CD1c-positive myeloid dendritic cell (primary cell): ENCODE measurements at regions not wholly inside any gene's neighbourhood (a gene's known extent, or its start where the extent isn't known, plus 50 kb on each side); places are given as distances from the start of the nearest gene placed in this dataset.

Experiments used
- DNase-seq: peaks from one replicate; pipeline ENCODE4 v3.0.0-alpha.2; 2016; ENCODE audit errors: extremely low spot score

- no peak for DNase-seq
Measured at GRCh38 chr18:28712796-28713425, 536.0 kb upstream of the CDH2 start.

GRCh38 chr18:28712172-28712571 lies 535.2 kb upstream of the CDH2 start:
- DNase-seq, result no peak

- DNase-seq, result no peak
Measured at GRCh38 chr18:28711096-28711495, 534.2 kb upstream of the CDH2 start.

DNA sequence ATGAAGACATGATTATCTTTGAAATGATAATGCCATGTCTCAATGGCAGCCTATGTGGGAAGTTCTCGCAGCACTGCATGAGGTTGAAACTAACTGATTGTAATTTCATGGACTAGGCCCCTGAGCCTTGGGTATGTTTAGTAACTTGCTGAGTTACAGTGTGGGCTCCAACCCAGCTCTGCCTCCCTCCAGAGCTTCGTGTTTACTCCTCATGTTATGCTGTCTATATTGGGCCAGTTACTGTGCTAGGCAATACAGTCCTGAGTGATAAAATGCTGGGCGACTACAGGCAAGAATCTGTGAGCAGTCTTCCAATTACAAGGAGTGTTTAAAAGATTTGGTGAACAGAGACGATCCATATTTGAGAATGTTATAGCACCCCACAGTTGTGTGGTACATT lies 530.1 kb upstream of the CDH2 start:
- DNase-seq, result no peak

DNA sequence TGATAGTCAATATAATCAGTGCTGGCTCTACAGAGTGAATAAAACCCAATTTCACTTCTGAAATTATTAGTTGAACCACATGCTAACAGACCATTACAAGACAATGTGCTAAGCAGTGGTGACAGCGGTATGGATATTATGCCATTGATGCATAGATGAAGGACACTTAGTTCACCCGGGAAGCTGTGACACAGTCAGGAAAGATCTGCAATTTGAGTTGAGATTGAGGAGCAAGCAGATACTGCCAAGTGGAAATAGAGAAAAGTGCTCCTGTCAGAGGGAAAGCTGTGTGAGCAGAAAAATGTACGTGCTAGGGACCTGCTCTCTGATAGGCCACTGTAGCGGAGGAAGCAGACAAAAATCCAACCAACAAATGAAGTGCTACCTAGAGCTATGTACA lies 529.5 kb upstream of the CDH2 start:
- DNase-seq, result no peak

DNA sequence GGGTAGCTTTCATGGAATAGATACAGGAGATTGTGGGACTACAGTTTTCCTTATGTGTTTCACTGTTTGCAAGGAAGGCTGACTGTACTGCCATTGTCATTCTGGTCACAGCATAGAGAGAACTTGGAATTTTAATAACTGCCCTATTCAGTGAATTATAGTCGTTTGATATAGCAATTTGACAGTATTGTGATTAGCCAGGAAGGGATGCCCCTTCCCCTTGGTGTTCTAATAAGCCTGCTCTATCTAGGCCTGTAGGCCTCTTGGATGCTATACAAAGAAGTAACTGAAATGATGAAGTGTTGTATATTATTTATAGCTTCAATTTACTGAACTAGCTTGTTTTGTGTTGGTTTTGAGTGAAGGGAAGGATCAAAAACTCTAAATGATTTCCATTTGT lies 528.6 kb upstream of the CDH2 start:
- no peak for DNase-seq

DNA sequence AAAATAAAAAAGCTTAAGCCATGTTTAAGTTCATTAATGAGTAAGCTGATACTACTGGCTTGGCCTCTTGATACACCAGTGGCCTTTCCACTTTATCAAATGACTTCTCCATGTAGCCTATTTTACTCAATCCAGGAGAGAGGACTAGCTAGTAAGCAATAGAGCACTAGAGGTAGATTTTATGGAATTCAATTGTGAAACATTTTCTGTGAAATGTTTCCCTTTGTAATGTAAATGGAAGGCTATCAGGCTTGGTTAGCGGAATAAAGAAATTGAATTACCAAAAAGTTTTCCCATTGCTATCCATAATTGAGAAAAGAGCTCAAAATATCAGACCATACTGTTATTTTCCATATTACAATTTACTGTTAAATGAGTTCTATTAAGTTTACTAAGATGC lies 515.4 kb upstream of the CDH2 start:
- DNase-seq, result no peak

DNA sequence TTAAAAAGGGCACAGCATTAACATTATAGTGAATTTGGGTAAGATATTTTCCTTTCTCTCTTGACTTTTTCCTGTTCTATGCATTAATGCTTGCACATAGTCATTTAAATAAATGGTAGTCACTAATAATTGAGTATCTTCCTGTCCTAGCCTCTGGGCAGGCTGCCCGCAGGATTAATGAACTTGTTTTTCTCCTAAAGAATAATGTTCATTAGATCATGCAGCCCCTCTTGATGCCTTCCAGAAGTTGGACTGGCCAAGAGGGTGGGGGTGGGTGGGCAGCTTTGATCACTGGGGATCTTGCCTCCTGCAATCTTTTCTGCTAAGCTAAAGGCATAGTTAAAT lies 514.5 kb upstream of the CDH2 start:
- DNase-seq, result no peak

- DNase-seq, result no peak
Measured at GRCh38 chr18:28690836-28691495, 514.0 kb upstream of the CDH2 start.

DNA sequence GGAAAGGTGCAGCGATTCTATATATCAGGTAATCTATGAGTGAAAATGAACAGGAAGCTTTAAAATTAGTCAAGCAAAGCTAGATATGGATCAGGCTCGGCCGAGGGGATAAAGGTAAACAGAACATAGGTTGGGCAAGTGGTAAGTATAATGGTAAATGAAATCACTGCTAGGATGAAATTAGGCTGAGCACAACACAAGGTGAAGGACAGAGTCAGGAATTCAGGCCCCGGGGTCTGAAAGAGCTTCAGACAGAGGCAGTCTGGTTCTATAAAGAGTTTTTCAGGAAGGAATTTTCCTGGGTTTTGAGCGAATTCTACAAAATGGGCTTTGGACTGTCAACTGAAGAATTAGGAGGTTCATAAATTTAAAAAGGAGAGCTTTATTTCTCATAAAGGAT lies 513.2 kb upstream of the CDH2 start:
- DNase-seq, result no peak

GRCh38 chr18:28689588-28689987 lies 512.7 kb upstream of the CDH2 start:
- DNase-seq, result no peak

GRCh38 chr18:28684746-28685355 lies 507.9 kb upstream of the CDH2 start:
- DNase-seq, result no peak

- no peak for DNase-seq
Measured at GRCh38 chr18:28682912-28683311, 506.0 kb upstream of the CDH2 start.

DNA sequence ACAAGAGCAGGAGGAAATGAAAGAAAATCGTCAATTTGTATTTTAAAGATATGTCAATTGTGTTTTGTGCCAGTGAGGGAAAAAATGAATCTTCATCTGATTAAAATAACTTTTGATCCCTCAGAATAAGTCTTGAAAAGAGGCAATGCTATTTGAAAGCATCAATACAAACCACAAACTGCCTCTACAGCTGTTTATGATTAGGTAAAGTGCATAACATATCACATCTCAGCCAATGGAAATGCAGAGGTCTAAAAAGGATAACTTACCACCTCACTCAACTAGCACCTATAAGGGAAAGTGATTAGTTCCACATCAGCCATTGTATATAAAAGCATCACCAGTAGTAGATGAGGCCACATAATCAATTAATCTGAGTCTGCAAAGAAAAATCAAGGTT lies 492.2 kb upstream of the CDH2 start:
- no peak for DNase-seq

DNA sequence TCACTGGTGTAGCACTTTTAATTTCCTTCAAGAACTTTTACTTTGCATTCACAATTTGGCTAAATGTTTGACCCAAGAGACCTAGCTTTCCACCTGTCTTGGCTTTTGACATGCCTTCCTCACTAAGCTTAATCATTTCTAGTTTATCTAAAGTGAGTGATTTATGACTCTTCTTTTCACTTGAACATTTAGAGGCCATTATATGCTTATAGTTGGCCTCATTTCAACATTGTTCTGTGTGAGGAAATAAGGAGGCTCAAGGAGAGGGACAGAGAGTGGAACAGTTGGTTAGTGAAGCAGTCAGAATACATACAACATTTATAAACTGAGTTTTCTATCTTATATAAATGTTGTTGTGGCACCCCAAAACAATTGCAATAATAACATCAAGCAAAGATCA lies 489.3 kb upstream of the CDH2 start:
- no peak for DNase-seq

- DNase-seq, result no peak
Measured at GRCh38 chr18:28657961-28658360, 481.0 kb upstream of the CDH2 start.

GRCh38 chr18:28652654-28653053 lies 475.7 kb upstream of the CDH2 start:
- DNase-seq, result no peak

- DNase-seq, result no peak
Measured at GRCh38 chr18:28651298-28651697, 474.4 kb upstream of the CDH2 start.

DNA sequence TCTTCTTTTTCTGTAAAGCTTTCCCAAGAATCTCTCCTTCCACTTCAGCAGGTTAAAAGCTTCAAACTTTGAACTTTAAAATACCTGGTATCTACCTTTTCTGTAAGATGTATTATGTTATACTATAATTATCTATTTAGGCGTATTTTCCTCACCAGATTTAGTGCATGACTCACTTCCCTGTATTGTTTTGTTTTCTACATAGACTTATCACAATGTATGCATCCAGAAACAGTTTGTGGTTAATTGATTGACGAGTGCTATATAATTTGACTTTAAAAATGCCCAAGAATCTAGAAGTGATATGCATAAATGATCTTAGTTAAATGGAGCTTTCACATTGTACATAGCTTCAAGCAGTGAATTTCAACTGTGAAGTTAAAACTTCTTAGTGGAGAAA lies 473.9 kb upstream of the CDH2 start:
- no peak for DNase-seq

DNA sequence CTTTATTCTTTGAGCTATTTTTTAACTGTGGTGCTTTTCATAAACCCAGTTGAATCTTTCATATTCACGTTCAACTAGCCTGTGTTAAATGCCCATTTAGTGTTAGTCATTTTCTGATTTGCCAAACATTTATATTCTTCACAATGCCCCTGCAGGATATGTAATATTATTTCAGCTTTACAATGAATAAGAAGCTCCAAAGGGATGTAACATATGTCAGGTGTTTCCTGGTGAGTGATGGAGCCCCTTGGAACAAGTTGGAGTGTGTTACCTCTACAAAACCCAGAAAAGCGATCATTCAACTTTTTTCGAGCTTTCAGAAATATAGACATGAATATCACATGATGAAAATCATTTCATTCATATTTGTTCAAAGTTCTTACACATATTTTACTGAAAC lies 471.0 kb upstream of the CDH2 start:
- no peak for DNase-seq

DNA sequence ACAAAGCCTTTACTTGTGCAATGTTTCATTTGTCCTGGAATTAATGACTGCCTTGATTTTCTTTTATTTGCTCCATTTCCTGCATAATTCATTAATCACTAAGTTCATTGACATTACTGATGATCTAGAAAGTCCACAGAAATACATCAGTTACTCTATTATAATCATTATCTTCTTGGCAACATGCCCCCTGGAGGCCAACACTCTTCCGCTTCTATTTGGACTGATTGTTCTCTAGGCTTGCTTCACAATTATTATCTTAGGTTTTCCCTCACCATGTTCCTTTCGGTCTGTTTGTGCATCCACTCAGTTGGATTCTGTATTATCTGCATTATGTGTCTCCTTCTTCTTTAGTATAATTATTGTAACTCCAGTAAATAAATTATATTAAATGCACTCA lies 461.0 kb upstream of the CDH2 start:
- no peak for DNase-seq

GRCh38 chr18:28635530-28635929 lies 458.6 kb upstream of the CDH2 start:
- no peak for DNase-seq

- no peak for DNase-seq
Measured at GRCh38 chr18:28626756-28627155, 449.8 kb upstream of the CDH2 start.

DNA sequence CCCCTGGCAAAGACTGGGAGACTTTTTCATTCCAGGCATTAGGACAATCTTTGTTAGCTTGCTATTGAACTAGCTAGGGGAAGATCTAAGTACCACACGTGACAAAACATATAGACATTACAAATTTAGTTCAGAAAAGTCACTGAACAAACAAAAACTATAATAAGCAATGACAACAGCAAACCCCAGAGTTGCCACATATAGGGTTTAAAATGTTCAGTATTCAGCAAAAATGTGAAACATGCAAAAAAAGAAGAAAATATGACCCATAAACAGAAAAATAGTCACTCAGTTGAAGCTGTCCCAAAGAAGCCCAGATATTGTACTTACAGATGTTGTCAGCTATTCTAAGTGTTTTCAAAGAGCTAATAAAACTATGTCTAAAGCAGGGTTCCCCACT lies 431.1 kb upstream of the CDH2 start:
- no peak for DNase-seq
